HG03045 (cell line): ENCODE measurements at regions not wholly inside any gene's neighbourhood (a gene's known extent, or its start where the extent isn't known, plus 50 kb on each side); places are given as distances from the start of the nearest gene placed in this dataset.
A peak's percentile ranks its signal among the peaks of the same experiment; 100 is the strongest.
"Not testable (repeated sequence)": the region's sequence is repeated elsewhere in the genome, so short reads cannot be mapped to it uniquely, and the experiment has no call there.

ENCODE experiments used
- ATAC-seq: cut with Tn5 transposase; IDR thresholded peaks from one replicate; pipeline ENCODE4 v1.9.1; 2021; ENCODE audit warnings: mild to moderate bottlenecking, moderate library complexity; ENCODE audit not compliant: unreplicated experiment

DNA sequence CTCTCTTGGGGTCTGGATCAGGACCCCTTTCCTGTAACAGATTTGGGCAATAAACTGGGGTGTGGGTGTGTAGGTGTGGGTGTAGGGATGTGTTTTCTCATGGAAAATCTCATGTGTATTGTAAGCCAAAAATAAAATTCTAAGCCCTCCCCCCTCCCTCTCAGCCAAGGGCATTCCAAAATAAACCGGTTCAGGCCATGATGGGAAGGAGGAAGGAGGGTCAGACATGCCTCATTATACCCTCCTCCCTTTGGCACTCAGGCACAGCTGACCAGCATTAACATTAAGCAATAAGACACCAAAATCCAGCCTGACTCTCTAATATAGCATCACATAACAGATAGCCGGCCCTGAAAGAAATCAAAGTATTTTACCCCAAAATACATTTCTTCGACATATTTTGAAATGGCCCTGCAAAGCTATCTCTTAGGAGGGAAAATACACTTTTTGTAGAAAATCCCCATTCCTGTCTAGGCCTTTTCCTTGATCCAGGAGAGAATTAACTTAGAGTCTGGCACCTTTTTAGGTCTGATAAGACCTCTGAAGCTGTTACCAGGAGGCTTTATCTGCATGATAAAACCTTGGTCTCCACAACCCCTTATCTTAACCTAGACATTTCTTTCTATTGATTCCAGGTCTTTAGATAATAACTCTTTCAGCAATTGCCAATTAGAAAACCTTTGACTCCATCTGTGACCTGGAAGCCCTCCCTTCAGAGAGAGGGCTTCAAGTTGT lies 128.7 kb upstream of the COL5A2 start:
- ATAC-seq: no peak

DNA sequence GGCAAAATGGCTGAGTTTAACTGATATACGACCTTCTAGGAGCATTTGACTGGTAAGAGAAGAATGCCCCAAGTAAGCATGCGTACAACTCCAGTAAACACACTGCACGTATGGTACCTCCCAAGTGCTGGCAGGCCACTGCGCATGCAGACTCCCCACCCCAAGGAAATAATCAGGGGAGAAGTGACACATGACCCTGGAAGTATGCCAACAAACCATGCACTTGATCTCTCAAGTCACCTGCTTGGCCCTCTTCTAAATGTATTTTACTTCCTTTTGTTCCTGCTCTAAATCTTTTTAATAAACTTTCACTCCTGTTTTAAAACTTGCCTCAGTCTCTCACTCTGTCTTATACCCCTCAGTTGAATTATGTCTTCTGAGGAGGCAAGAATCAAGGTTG lies 129.8 kb upstream of the COL5A2 start:
- no peak for ATAC-seq

DNA sequence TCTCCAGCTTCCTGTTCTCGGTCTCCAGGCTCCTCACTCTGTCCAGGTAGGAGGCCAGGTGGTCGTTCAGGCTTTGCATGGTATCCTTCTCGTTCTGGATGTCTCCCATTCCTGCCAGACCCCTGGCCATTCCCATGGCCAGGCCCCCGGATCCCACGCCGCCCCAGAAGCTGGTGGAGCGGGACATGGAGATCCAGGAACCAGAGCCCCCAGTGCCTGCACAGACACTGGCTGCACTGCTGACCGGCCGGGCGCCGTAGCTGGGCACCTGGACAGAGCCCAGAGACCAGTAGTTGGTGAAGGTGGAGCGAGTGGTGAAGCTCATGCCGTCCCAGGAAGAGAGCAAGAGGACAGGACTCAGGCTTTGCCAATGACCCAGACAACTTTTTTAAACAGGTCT lies 129.1 kb upstream of the WDR75 start:
- no peak for ATAC-seq

DNA sequence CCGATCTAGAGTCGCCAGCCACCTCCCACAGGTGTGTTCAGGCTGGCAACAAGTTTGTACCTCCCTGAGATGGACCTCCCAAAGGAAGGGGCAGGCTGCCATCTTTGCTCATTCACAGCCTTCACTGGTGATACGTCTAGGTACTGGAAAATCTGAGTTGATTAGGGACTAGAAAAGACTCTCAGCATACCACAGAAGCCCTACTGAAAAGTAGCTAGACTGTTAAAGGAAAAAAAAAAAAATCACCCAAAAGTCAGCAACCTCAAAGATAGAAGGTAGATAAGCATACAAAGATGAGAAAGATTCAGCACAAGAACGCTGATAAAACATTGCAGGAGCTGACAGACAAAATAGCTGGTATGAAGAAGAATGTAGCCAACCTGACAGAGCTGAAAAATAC lies 128.6 kb upstream of the WDR75 start:
- ATAC-seq: no peak

DNA sequence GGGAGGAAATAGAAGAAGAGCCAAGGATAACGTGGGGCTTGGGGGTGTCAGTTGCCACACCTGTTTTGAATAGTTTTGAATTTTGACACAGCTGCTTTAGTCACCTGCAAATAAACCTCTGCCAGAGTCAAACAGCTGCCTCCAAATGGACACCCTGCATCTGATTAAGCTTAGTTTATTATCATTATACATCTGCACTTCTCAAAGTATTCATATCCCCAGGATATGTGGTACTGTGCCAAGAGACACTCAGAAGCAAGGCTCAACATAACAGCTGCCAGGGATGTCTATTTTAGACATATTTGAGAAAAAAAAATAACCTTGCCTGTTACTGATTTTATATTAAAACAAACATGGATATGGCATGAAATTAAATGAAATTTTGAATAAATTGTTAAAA lies 122.5 kb upstream of the WDR75 start:
- ATAC-seq: no peak

DNA sequence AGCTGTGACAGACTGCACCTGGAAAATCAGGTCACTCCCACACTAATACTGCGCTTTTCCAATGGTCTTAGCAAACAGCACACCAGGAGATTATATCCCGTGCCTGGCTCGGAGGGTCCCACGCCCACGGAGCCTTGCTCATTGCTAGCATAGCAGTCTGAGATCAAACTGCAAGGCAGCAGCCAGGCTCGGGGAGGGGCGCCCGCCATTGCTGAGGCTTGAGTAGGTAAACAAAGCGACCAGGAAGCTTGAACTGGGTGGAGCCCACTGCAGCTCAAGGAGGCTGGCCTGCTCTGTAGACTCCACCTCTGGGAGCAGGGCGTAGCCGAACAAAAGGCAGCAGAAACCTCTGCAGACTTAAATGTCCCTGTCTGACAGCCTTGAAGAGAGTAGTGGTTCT lies 121.8 kb upstream of the WDR75 start:
- ATAC-seq: not testable (repeated sequence)

DNA sequence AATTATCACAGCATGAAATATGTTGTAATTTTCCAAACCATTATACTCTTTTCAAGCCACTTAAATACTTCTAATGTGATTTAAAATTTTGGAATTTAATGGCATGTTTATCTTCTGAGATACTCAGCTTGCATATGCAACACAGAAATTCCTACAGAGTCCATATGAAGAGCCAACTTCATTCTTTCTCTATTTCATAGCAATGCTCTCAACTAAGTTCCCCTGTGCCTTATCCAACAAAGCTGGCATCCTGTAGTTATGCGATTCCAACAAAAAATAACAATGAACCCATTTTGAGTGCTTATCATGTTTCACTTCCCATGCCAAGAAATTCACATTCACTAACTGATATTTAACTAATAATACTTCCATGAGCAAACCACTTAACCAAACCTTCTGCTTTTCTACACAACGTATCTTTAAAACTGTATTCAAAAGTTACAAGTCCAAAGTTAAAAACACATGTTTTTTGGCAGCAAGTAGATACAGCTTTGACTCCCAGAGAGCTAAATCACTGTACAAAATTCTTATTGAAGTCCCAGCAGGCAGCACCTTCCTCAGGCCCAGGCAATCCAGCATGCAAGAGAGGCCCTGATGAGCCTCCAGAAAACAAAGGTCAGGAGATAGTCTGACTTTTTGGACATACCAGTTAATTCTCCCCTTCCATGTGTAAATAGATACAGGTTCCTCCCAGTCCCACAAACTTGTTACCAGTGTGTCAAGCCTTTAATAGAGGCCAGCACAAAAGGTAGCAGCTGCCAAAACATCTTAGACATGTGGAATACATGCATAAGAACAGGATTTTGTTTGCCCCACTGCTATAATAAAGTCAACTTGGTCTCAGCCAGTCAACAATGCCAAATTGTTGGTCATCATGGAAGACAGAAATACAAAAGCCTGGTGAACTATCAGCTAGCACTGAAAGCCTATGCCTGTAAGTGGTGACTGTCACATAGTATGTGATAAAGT lies 113.1 kb upstream of the WDR75 start:
- ATAC-seq: no peak

DNA sequence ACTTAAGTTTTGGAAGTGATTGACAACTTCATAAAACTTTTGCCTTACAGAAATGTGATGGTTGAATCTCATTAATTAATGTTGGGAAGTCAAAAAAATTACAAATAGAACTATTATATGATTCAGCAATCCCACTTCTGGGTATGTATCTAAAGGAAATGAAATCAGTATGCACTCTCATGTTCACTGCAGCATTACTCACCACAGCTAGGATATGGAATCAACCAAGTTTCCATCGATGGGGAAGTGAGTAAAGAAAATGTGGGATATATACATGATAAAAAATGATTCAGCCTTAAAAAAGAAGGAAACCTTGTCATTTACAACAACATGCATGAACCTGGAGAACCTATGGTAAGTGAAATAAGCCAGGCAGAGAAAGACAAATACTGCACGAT lies 112.4 kb upstream of the WDR75 start:
- ATAC-seq: no peak

DNA sequence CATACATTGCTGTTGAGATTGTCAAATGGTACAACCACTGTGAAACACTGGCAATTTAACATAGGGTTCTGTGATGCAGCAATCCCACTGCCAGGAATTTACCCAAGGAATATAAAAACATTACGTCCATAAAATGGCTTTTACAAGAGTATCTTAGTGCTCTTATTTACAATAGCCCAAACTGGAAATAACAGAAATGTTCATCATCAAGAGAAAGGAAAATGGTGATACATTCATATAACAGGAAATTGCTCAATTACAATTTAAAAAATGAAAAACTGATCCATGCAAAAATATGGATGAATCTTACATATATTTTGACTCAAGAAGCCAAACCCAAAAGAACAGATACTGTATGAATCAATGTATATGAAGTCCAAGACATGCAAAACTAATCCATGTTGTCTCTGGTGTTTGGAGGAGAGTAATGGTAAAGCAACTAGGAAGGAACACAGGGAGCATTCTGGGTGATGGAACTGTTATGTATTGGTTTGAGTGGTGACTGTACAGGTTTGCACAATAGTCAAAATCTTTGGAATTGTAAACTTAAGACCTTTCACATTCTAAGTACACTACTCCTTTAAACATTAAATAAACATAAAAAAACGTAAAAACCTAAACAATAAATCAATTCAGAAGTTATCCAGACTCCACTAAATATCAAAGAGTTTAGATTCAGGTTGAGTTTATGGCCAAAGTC lies 104.8 kb upstream of the WDR75 start:
- ATAC-seq: no peak

DNA sequence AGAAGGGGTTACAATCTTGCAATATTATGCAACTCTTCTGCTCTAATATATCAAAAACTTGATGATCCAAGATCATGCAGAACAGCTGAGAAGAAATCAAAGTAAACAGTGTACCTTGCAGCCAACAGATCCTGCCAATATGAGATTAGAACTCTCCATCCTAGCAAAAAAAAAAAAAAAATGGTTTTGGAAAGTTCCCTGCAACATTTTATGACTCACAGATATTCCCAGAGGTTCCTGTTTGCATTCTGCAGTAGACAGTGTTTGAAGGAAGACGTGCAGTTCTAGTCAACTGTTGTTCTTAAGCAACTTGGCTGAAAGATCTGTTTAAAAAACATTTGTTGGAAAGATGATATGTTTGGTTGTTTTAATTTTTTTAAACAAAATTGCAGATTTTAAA lies 103.6 kb upstream of the WDR75 start:
- no peak for ATAC-seq

DNA sequence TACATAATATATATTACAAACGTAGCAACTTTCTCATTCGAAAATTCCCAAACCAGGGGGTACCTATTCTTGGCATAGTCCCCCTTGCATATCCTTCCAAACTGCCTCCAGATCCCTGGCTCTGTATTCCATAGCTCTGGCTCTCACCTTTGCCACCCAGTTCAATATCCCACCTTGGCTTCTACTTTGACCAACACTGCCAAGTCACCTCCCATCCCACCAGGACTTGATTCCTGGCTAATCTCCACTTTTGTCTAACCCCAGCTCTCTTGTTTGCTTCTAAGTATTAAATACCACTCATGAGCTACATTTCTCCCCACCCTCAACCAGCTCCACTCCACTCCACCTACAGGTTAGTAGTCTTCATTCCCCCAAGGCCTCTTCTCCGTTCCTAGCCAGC lies 103.2 kb upstream of the WDR75 start:
- ATAC-seq: no peak

DNA sequence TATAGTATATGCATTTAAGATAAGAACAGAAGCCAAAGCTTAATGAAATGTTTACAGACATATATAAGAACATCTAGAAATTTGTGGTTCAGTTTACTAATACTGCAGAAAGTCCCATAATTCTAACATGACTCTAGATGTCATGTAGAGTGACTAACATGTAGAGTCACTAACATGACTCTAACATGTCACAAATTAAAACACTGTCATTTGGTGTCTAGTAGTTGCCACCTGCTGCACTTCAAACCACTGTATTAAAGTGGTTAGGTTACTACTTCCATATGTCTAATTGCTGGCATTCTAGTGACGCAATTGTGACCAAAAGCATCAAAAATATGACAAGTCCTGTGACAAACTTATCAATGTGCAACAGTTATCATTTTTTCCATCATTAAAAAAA lies 100.2 kb upstream of the WDR75 start:
- no peak for ATAC-seq

DNA sequence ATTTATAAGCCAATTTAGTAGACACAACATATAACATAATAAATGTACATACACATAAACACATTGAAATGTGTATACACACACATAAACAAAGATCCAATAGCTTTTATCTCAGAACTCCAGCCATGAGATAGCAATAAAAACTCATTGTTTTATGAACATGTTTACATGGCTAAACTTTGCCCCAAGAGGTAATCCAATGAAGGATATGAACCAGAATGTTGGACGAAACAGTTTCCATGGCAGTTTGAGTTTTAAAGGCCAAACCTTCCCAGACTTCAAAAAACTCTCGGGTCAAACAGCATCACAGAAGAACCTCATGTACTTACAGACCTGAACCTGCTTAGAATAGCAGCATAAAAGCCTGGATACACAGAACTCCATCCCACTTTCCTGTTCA lies 97.2 kb upstream of the WDR75 start:
- no peak for ATAC-seq

DNA sequence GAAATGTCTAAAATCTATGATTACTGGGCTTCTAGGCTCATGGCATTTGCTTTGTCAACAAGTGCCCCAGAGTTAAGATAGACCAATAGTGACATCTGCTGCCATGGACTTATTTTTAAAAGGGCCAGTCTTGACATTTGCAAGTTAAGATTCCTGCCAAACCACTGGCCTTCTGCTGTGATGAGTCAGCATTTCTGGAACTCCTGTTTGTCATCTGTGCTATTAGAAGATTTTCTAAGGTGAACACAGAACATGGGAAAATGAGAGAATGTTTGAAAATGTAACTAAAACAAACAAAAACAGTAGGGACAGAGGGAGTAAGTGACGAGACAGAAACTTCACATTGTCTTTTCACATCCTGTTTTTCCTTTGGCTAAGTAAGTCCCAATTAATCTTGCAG lies 93.7 kb upstream of the WDR75 start:
- ATAC-seq: peak; percentile 77

DNA sequence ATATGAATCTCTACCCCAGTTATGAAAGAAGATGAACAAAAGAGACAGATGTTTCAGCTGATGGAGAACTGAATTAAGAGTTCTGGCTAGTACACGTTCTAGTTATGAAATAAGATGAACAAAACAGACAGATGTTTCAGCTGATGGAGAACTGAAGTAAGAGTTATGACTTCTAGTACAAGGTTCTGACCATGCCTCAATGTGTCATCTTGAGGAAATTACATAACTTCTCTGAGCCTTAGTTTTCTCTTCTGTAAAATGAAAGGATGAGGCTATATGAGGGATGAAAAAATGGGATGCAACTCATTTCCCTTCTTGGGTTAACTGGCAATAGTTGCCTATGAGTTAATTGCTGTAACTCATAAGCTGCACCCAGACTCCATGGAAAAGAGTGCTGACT lies 92.9 kb upstream of the WDR75 start:
- ATAC-seq: no peak

DNA sequence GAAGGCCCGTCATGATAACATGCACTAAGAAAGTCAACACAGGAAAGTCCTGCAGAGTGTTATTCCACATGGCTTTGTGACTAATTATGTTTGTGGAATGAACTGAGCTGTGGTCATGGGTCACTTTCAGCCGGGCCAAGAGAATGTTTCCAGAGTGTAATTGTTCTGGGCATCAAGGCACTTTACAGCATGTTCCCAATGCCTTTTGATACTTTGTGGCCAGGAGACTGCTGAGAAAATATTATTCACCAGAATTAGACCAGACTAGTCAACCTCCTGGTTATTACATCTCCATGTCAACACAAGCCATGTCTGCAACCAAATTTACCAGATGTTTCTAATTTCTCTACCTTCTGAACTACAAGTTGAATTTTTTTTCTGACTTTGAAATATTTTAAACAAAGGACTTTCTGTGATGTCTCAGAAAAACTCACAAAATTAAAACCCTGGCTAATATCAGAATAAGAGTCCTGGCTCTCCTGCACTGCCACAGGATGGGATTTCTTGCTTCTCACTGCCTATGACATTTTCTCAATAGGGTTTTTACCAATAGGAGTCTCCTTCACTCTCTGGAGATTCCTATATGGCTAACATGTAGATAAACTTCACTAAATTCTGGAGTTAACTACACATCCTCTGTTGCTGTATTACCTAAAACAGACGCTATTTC lies 90.6 kb upstream of the WDR75 start:
- no peak for ATAC-seq

DNA sequence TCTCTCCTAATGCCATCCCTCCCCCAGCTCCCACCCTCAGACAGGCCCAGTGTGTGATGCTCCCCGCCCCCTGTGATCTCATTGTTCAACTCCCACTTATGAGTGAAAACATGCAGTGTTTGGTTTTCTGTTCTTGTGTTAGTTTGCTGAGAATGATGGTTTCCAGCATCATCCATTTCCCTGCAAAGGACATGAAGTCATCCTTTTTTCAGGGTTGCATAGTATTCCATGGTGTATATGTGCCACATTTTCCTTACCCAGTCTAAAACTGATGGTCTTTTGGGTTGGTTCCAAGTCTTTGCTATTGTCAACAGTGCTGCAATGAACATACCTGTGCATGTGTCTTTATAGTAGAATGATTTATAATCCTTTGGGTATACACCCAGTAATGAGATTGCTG lies 89.3 kb upstream of the WDR75 start:
- ATAC-seq: not testable (repeated sequence)

DNA sequence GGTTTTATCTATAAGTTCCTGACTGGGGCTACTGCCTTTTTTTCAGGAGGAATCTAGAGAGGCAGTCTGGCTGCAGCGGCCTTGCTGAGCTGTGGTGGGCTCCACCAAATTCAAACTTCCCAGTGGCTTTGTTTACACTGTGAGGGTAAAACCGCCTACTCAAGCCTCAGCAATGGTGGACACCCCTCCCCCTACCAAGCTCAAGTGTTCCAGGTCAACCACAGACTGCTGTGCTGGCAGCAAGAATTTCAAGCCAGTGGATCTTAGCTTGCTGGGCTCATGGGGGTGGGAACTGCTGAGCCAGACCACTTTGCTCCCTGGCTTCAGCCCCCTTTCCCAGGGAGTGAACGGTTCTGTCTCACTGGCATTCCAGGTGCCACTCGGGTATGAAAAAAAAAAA lies 83.9 kb upstream of the WDR75 start:
- ATAC-seq: not testable (repeated sequence)

DNA sequence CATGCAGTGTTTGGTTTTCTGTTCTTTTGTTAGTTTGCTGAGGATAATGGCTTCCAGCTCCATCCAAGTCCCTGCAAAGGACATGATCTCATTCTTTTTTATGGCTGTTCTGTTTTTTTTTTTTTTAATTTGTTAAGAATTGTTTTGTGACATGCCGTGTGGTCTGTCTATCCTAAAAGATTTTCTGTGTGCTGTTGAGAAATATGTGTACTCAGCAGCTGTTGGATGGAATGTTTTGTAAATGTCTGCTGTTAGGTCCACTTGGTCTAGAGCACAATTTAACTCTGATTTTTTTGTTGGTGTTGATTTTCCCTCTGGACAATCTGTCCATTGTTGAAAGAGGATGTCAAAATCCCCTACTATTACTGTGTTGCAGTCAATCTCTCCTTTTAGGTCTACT lies 80.4 kb upstream of the WDR75 start:
- no peak for ATAC-seq

DNA sequence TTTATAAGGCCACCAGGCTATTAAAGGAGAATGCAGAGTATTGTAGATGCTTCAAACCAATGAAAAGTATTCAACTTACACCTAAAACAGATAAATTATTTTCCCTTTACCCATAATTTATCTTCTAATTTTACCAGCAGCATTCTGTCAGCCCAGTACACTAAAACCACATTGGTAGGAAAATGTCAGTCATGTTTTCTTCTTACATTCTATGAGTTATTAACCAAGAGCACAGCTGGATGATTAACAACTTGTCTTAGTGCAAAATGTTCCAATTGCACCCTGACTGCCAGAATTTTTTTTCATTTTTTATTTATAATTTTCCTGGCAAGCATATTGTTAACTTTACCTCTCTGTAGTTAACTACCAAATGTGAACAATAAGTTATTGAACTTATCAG lies 79.0 kb upstream of the WDR75 start:
- ATAC-seq: no peak

DNA sequence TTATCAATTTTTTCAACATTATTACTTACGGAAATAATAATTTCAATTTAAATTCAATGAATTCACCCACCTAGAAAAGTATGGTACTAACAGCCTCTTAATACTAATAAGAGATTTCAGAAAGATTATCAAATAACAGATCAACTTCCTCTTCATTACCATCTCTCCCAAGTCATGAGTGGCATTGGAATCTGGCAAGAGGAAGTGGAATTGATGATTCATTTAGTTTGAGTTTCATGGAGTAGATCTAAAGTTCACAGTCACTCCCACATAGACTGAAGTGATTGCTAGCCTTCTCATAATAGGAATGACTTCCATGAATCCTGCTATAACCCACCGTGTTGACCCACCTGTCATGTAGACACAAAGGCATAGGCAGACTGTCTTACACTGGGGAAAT lies 77.7 kb upstream of the WDR75 start:
- no peak for ATAC-seq
